ENCODE measurements at regions not wholly inside any gene's neighbourhood (a gene's known extent, or its start where the extent isn't known, plus 50 kb on each side); places are given as distances from the start of the nearest gene placed in this dataset.

GRCh38 chr5:101932599-101932998, 363.5 kb downstream of the SLCO4C1 start:
- H3K9me3 ChIP-seq (ENCODE audit: control insufficient read depth in 1 of 2, low read length in 2 of 2): no peaks in the 10 kb centered on the region

GRCh38 chr5:101929628-101930027, 366.5 kb downstream of the SLCO4C1 start:
- no peaks in the 10 kb centered on the region for H3K4me1 ChIP-seq (ENCODE audit: control insufficient read depth in 1 of 2, insufficient read depth in 2 of 2, low read length in 2 of 2)
- no peak overlapping the region for H3K4me3 ChIP-seq (ENCODE audit: low read depth in 1 of 2, low read length in 2 of 2)
- no peaks in the 10 kb centered on the region for H3K27me3 ChIP-seq (ENCODE audit: low read depth, low read length)
- H3K36me3 ChIP-seq (ENCODE audit: control insufficient read depth in 1 of 2, insufficient read depth in 2 of 2, low read length in 2 of 2): no peaks in the 10 kb centered on the region
- H3K27ac ChIP-seq (ENCODE audit: low read length): no peak overlapping the region
- no peaks in the 10 kb centered on the region for H3K9me3 ChIP-seq (ENCODE audit: control insufficient read depth in 1 of 2, low read length in 2 of 2)

More at GRCh38 chr5:101932599-101932998, 363.5 kb downstream of the SLCO4C1 start:
- Histone ChIP-seq H3K27ac (ENCODE audit: low read length) (no peak overlapping the region), H3K4me3 (ENCODE audit: low read depth in 1 of 2, low read length in 2 of 2) (no peak overlapping the region), H3K27me3 (ENCODE audit: low read depth, low read length) (no peaks in the 10 kb centered on the region), H3K36me3 (ENCODE audit: control insufficient read depth in 1 of 2, insufficient read depth in 2 of 2, low read length in 2 of 2) (no peaks in the 10 kb centered on the region), H3K4me1 (ENCODE audit: control insufficient read depth in 1 of 2, insufficient read depth in 2 of 2, low read length in 2 of 2) (no peaks in the 10 kb centered on the region)

- H3K27ac ChIP-seq (ENCODE audit: low read length): no peak overlapping the region
- H3K4me3 ChIP-seq (ENCODE audit: low read depth in 1 of 2, low read length in 2 of 2): no peak overlapping the region
- H3K4me1 ChIP-seq (ENCODE audit: control insufficient read depth in 1 of 2, insufficient read depth in 2 of 2, low read length in 2 of 2): peaks cover 0 to 5% of the 10 kb centered on the region in 2 donors
- no peaks in the 10 kb centered on the region for H3K9me3 ChIP-seq (ENCODE audit: control insufficient read depth in 1 of 2, low read length in 2 of 2)
- no peaks in the 10 kb centered on the region for H3K27me3 ChIP-seq (ENCODE audit: low read depth, low read length)
- no peaks in the 10 kb centered on the region for H3K36me3 ChIP-seq (ENCODE audit: control insufficient read depth in 1 of 2, insufficient read depth in 2 of 2, low read length in 2 of 2)
Observed at GRCh38 chr5:101917166-101917565, 378.9 kb downstream of the SLCO4C1 start.

- no peak overlapping the region for H3K27ac ChIP-seq (ENCODE audit: low read length)
- H3K27me3 ChIP-seq (ENCODE audit: low read depth, low read length): no peaks in the 10 kb centered on the region
- peaks cover 0 to 5% of the 10 kb centered on the region in 2 donors for H3K4me1 ChIP-seq (ENCODE audit: control insufficient read depth in 1 of 2, insufficient read depth in 2 of 2, low read length in 2 of 2)
- H3K36me3 ChIP-seq (ENCODE audit: control insufficient read depth in 1 of 2, insufficient read depth in 2 of 2, low read length in 2 of 2): no peaks in the 10 kb centered on the region
- H3K9me3 ChIP-seq (ENCODE audit: control insufficient read depth in 1 of 2, low read length in 2 of 2): no peaks in the 10 kb centered on the region
- H3K4me3 ChIP-seq (ENCODE audit: low read depth in 1 of 2, low read length in 2 of 2): peak overlapping the region in 1 of 2 donors; percentile 24
Observed at GRCh38 chr5:101915554-101915953, 380.5 kb downstream of the SLCO4C1 start.

- Histone ChIP-seq H3K4me1 (ENCODE audit: control insufficient read depth in 1 of 2, insufficient read depth in 2 of 2, low read length in 2 of 2) (peaks cover 0 to 6% of the 10 kb centered on the region in 2 donors), H3K27ac (ENCODE audit: low read length) (no peak overlapping the region), H3K36me3 (ENCODE audit: control insufficient read depth in 1 of 2, insufficient read depth in 2 of 2, low read length in 2 of 2) (no peaks in the 10 kb centered on the region), H3K27me3 (ENCODE audit: low read depth, low read length) (no peaks in the 10 kb centered on the region), H3K9me3 (ENCODE audit: control insufficient read depth in 1 of 2, low read length in 2 of 2) (no peaks in the 10 kb centered on the region), H3K4me3 (ENCODE audit: low read depth in 1 of 2, low read length in 2 of 2) (no peak overlapping the region)
Observed at GRCh38 chr5:101904736-101905135, 391.3 kb downstream of the SLCO4C1 start.

GRCh38 chr5:101897914-101898313, 398.2 kb downstream of the SLCO4C1 start:
- no peaks in the 10 kb centered on the region for H3K27me3 ChIP-seq (ENCODE audit: low read depth, low read length)
- H3K4me3 ChIP-seq (ENCODE audit: low read depth in 1 of 2, low read length in 2 of 2): no peak overlapping the region
- no peaks in the 10 kb centered on the region for H3K9me3 ChIP-seq (ENCODE audit: control insufficient read depth in 1 of 2, low read length in 2 of 2)
- H3K4me1 ChIP-seq (ENCODE audit: control insufficient read depth in 1 of 2, insufficient read depth in 2 of 2, low read length in 2 of 2): peaks cover 0 to 7% of the 10 kb centered on the region in 2 donors
- H3K27ac ChIP-seq (ENCODE audit: low read length): no peak overlapping the region
- no peaks in the 10 kb centered on the region for H3K36me3 ChIP-seq (ENCODE audit: control insufficient read depth in 1 of 2, insufficient read depth in 2 of 2, low read length in 2 of 2)

- Histone ChIP-seq H3K27ac (ENCODE audit: low read length) (no peak overlapping the region), H3K36me3 (ENCODE audit: control insufficient read depth in 1 of 2, insufficient read depth in 2 of 2, low read length in 2 of 2) (no peaks in the 10 kb centered on the region), H3K4me3 (ENCODE audit: low read depth in 1 of 2, low read length in 2 of 2) (no peak overlapping the region), H3K27me3 (ENCODE audit: low read depth, low read length) (no peaks in the 10 kb centered on the region), H3K4me1 (ENCODE audit: control insufficient read depth in 1 of 2, insufficient read depth in 2 of 2, low read length in 2 of 2) (peaks cover 0 to 4% of the 10 kb centered on the region in 2 donors), H3K9me3 (ENCODE audit: control insufficient read depth in 1 of 2, low read length in 2 of 2) (no peaks in the 10 kb centered on the region)
Observed at GRCh38 chr5:101894985-101895384, 401.1 kb downstream of the SLCO4C1 start.

GRCh38 chr5:101878190-101878589, 417.9 kb downstream of the SLCO4C1 start:
- H3K36me3 ChIP-seq (ENCODE audit: control insufficient read depth in 1 of 2, insufficient read depth in 2 of 2, low read length in 2 of 2): no peaks in the 10 kb centered on the region
- no peaks in the 10 kb centered on the region for H3K4me1 ChIP-seq (ENCODE audit: control insufficient read depth in 1 of 2, insufficient read depth in 2 of 2, low read length in 2 of 2)
- H3K27me3 ChIP-seq (ENCODE audit: low read depth, low read length): no peaks in the 10 kb centered on the region
- no peak overlapping the region for H3K27ac ChIP-seq (ENCODE audit: low read length)
- no peak overlapping the region for H3K4me3 ChIP-seq (ENCODE audit: low read depth in 1 of 2, low read length in 2 of 2)
- H3K9me3 ChIP-seq (ENCODE audit: control insufficient read depth in 1 of 2, low read length in 2 of 2): no peaks in the 10 kb centered on the region

- H3K27me3 ChIP-seq (ENCODE audit: low read depth, low read length): no peaks in the 10 kb centered on the region
- H3K4me1 ChIP-seq (ENCODE audit: control insufficient read depth in 1 of 2, insufficient read depth in 2 of 2, low read length in 2 of 2): no peaks in the 10 kb centered on the region
- H3K4me3 ChIP-seq (ENCODE audit: low read depth in 1 of 2, low read length in 2 of 2): no peak overlapping the region
- no peak overlapping the region for H3K27ac ChIP-seq (ENCODE audit: low read length)
- no peaks in the 10 kb centered on the region for H3K9me3 ChIP-seq (ENCODE audit: control insufficient read depth in 1 of 2, low read length in 2 of 2)
- no peaks in the 10 kb centered on the region for H3K36me3 ChIP-seq (ENCODE audit: control insufficient read depth in 1 of 2, insufficient read depth in 2 of 2, low read length in 2 of 2)
Observed at GRCh38 chr5:101877451-101877850, 418.6 kb downstream of the SLCO4C1 start.

GRCh38 chr5:101866473-101866872, 429.6 kb downstream of the SLCO4C1 start:
- H3K27ac ChIP-seq (ENCODE audit: low read length): no peak overlapping the region
- H3K36me3 ChIP-seq (ENCODE audit: control insufficient read depth in 1 of 2, insufficient read depth in 2 of 2, low read length in 2 of 2): no peaks in the 10 kb centered on the region
- no peak overlapping the region for H3K4me3 ChIP-seq (ENCODE audit: low read depth in 1 of 2, low read length in 2 of 2)
- H3K27me3 ChIP-seq (ENCODE audit: low read depth, low read length): no peaks in the 10 kb centered on the region
- H3K9me3 ChIP-seq (ENCODE audit: control insufficient read depth in 1 of 2, low read length in 2 of 2): no peaks in the 10 kb centered on the region
- no peaks in the 10 kb centered on the region for H3K4me1 ChIP-seq (ENCODE audit: control insufficient read depth in 1 of 2, insufficient read depth in 2 of 2, low read length in 2 of 2)

- no peaks in the 10 kb centered on the region for H3K9me3 ChIP-seq (ENCODE audit: control insufficient read depth in 1 of 2, low read length in 2 of 2)
- no peak overlapping the region for H3K27ac ChIP-seq (ENCODE audit: low read length)
- no peaks in the 10 kb centered on the region for H3K4me1 ChIP-seq (ENCODE audit: control insufficient read depth in 1 of 2, insufficient read depth in 2 of 2, low read length in 2 of 2)
- H3K4me3 ChIP-seq (ENCODE audit: low read depth in 1 of 2, low read length in 2 of 2): no peak overlapping the region
- no peaks in the 10 kb centered on the region for H3K36me3 ChIP-seq (ENCODE audit: control insufficient read depth in 1 of 2, insufficient read depth in 2 of 2, low read length in 2 of 2)
- H3K27me3 ChIP-seq (ENCODE audit: low read depth, low read length): no peaks in the 10 kb centered on the region
Observed at GRCh38 chr5:101860563-101860962, 435.5 kb downstream of the SLCO4C1 start.

- Histone ChIP-seq H3K27me3 (ENCODE audit: low read depth, low read length) (no peaks in the 10 kb centered on the region), H3K36me3 (ENCODE audit: control insufficient read depth in 1 of 2, insufficient read depth in 2 of 2, low read length in 2 of 2) (no peaks in the 10 kb centered on the region), H3K9me3 (ENCODE audit: control insufficient read depth in 1 of 2, low read length in 2 of 2) (no peaks in the 10 kb centered on the region)
Observed at GRCh38 chr5:101860145-101860544, 435.9 kb downstream of the SLCO4C1 start.

More at GRCh38 chr5:101860145-101860544, 435.9 kb downstream of the SLCO4C1 start:
- Histone ChIP-seq H3K4me1 (ENCODE audit: control insufficient read depth in 1 of 2, insufficient read depth in 2 of 2, low read length in 2 of 2) (no peaks in the 10 kb centered on the region), H3K4me3 (ENCODE audit: low read depth in 1 of 2, low read length in 2 of 2) (no peak overlapping the region), H3K27ac (ENCODE audit: low read length) (no peak overlapping the region)
